HAP-1 (cell line): ENCODE measurements at regions not wholly inside any gene's neighbourhood (a gene's known extent, or its start where the extent isn't known, plus 50 kb on each side); places are given as distances from the start of the nearest gene placed in this dataset.

Experiments
- DNase-seq, 2 experiments: peaks; one replicate each; pipeline ENCODE4 v3.0.0-alpha.2; 2016 to 2020; ENCODE audit warnings: low spot score in 2 of 2
- H3K27me3 ChIP-seq: fragments of 250-450 bp; sonication (Bioruptor Pico); 2 replicates; pipeline ENCODE4 v1.5.1; 2020; ENCODE audit warnings: low read depth, mild to moderate bottlenecking, moderate library complexity
- H3K36me3 ChIP-seq: fragments of 250-450 bp; sonication (Bioruptor Pico); replicated peaks from 2 replicates; pipeline ENCODE4 v1.5.1; 2020; ENCODE audit warnings: mild to moderate bottlenecking
- H3K4me1 ChIP-seq: fragments of 250-450 bp; sonication (Bioruptor Pico); 2 replicates; pipeline ENCODE4 v1.5.1; 2020; ENCODE audit warnings: mild to moderate bottlenecking
- H3K4me3 ChIP-seq: fragments of 250-450 bp; sonication (Bioruptor Pico); 2 replicates; pipeline ENCODE4 v1.5.1; 2020; ENCODE audit warnings: mild to moderate bottlenecking, moderate library complexity
- H3K9me3 ChIP-seq: fragments of 250-450 bp; sonication (Bioruptor Pico); 2 replicates; pipeline ENCODE4 v1.5.1; 2020; ENCODE audit warnings: mild to moderate bottlenecking, moderate library complexity
- in situ Hi-C: fragments of 300-500 bp; cut with MboI; formaldehyde crosslinking; loops from 3 replicates; pipeline ENCODE4 v1.14.3; 2020; ENCODE audit warnings: low sequenced_read_pairs, inconsistent platforms, mixed read lengths

GRCh38 chr18:65423776-65424175 lies 327.0 kb upstream of the CDH7 start:
- Histone ChIP-seq H3K4me1 (no peaks in the 10 kb centered on the region), H3K27me3 (no peaks in the 10 kb centered on the region), H3K9me3 (no peaks in the 10 kb centered on the region), H3K4me3 (no peak overlapping the region), H3K36me3 (no peaks in the 10 kb centered on the region)
- DNase-seq: no peak
- in situ Hi-C loops: no loop called here

DNA sequence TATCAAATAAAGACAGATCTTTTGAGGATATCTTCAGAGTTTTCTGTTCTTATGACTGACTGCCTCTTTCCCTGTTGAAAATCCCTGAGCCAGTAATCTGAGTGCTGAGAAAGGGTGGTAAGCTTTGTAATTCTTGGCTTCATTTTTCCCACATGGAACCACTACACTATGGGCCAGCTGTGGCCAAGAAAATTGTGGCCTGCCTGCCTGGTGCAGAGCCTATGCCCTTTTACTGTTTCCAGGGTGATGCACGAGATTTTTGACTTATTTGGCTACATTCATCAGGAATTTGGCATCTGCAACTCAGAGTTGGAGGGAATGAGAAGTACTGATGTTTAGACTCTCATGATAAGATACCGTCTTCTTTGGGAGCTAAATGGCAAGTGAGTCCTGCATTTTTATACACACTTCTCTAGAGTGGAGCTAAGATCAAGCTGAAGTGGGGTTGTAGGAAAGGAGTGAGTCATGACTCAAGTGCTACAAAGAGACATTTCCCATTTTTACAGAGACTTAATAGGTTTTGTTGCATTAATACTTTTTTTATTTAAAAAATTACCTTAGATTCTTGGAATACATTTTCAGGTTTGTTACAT lies 328.2 kb upstream of the CDH7 start:
- in situ Hi-C loops: no loop called here
- no peak overlapping the region for H3K4me3 ChIP-seq
- no peaks in the 10 kb centered on the region for H3K9me3 ChIP-seq
- no peaks in the 10 kb centered on the region for H3K36me3 ChIP-seq
- DNase-seq: no peak
- no peaks in the 10 kb centered on the region for H3K4me1 ChIP-seq
- no peaks in the 10 kb centered on the region for H3K27me3 ChIP-seq

- Histone ChIP-seq H3K27me3 (no peaks in the 10 kb centered on the region), H3K4me3 (no peak overlapping the region), H3K9me3 (no peaks in the 10 kb centered on the region), H3K4me1 (no peaks in the 10 kb centered on the region), H3K36me3 (no peaks in the 10 kb centered on the region)
- in situ Hi-C loops: no loop called here
- peak in 1 of 2 experiments; percentile 24 for DNase-seq
Observed at GRCh38 chr18:65415098-65415497, 335.7 kb upstream of the CDH7 start.

DNA sequence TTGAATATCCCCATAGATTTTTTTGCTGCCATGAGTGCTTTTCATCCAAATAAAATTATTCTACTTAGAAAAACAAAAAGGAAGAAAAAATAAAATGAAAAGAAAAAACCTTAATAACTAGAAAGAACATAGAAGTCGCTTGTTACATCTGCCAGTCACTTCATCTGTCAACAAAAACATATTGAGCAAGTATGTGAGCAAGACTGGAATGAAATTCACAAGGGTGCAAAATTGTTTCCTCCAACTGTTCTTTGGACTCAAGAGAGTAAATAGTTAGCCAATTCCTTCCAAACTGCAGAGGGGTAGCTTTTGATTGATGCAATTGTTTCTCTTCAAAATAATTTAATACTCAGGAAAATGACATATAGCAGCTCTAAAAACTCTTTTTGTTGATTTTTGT lies 336.3 kb upstream of the CDH7 start:
- Histone ChIP-seq H3K36me3 (no peaks in the 10 kb centered on the region), H3K9me3 (no peaks in the 10 kb centered on the region), H3K27me3 (no peaks in the 10 kb centered on the region), H3K4me3 (no peak overlapping the region), H3K4me1 (no peaks in the 10 kb centered on the region)
- no peak for DNase-seq
- in situ Hi-C loops: no loop called here

DNA sequence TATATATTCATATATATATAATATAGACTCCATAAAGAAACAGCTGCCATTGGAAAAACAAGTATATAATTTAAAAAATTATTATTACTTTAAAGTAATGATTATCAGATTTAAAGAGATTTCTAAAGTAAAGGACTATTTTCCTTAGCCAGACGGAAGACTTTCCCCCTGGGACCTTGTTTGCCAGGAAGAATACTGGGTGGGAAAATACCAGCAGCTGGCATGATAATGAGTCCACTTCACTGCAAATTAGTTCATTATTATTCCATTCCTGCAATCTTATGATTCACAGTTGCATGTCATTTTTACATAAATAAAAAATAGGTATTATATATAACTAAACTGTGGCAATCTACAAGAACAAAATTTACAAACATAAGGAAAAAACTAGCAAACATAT lies 339.8 kb upstream of the CDH7 start:
- no peaks in the 10 kb centered on the region for H3K36me3 ChIP-seq
- no peaks in the 10 kb centered on the region for H3K4me1 ChIP-seq
- no peak for DNase-seq
- in situ Hi-C loops: no loop called here
- no peak overlapping the region for H3K4me3 ChIP-seq
- no peaks in the 10 kb centered on the region for H3K9me3 ChIP-seq
- H3K27me3 ChIP-seq: no peaks in the 10 kb centered on the region

DNA sequence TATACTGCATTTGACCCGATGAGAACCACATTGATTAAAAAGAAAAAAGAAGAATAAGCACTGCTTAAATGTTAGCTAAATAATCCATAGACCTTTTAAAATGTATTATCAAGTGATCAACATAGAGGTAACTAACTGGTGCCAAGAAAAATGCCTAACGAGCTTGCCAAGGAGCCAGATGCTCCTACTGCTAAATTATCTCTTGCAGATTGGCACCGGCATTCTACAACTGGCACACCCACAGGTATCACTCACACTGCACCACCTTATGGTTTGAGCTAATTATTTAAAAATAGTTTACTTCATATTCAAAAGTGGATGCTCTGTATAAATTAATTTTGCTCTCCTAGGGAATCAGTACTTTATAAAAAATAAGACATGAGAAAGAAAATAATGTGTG lies 341.6 kb upstream of the CDH7 start:
- no peaks in the 10 kb centered on the region for H3K9me3 ChIP-seq
- no peak overlapping the region for H3K4me3 ChIP-seq
- no peaks in the 10 kb centered on the region for H3K4me1 ChIP-seq
- no peaks in the 10 kb centered on the region for H3K36me3 ChIP-seq
- H3K27me3 ChIP-seq: no peaks in the 10 kb centered on the region
- DNase-seq: no peak
- in situ Hi-C loops: no loop called here

DNA sequence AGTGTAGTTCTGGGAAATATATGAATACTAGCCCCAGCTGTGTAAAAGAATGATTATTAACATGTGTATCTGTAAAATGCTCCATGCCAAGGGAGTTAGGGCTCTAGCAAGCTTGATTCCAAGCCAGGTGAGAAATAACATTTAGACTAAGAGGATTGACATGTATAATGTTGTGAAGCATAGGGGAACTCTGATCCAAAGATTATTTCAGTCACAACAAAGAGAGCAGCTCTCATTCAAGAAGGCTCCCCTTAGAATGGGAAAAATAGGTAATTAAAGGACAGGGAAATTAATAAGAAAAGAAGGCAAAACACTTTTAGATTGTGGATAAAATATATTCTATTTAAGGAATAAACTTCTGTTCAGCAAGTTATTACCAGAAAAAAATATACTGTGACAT lies 347.3 kb upstream of the CDH7 start:
- in situ Hi-C loops: no loop called here
- DNase-seq: no peak
- Histone ChIP-seq H3K36me3 (no peaks in the 10 kb centered on the region), H3K4me3 (no peak overlapping the region), H3K4me1 (no peaks in the 10 kb centered on the region), H3K27me3 (no peaks in the 10 kb centered on the region), H3K9me3 (no peaks in the 10 kb centered on the region)

GRCh38 chr18:65399091-65399490 lies 351.7 kb upstream of the CDH7 start:
- no peak for DNase-seq
- in situ Hi-C loops: no loop called here
- Histone ChIP-seq H3K36me3 (no peaks in the 10 kb centered on the region), H3K4me1 (no peaks in the 10 kb centered on the region), H3K4me3 (no peak overlapping the region), H3K27me3 (no peaks in the 10 kb centered on the region), H3K9me3 (no peaks in the 10 kb centered on the region)

DNA sequence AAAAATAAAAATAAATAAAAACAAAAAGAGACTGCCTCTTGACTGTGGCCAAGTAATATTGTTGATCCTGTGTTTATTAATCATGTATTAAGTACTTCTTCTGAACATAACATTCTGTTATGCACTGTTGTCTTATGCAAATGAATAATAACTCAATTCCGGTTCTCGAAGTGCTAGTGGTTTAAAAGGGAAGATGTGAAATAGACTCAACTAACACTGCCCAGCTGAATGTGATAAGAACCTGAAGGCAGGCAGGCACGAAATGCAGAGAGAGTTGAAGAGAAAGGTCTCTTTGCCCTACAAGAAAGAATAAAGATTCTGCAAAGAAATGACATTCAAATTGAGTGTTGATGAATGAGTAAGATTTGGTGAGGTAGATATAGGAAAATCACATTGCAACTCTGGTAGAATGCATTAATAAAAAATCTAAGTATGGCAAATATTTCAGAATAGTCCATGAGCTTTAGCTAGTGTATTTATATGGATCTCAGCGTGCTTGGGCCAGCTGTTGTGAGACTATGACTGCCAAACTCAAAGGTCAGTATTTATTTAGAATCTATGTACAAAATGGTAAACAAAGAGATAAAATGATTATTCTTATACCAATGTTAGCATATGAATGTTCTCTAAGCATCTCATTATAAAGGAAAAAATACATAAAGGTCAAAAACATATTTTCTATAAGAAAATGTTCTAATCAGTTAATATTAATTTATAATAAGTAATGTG lies 352.3 kb upstream of the CDH7 start:
- no peak for DNase-seq
- in situ Hi-C loops: no loop called here
- H3K27me3 ChIP-seq: no peaks in the 10 kb centered on the region
- no peaks in the 10 kb centered on the region for H3K4me1 ChIP-seq
- H3K4me3 ChIP-seq: no peak overlapping the region
- H3K9me3 ChIP-seq: no peaks in the 10 kb centered on the region
- H3K36me3 ChIP-seq: no peaks in the 10 kb centered on the region

- Histone ChIP-seq H3K4me3 (no peak overlapping the region), H3K4me1 (no peaks in the 10 kb centered on the region), H3K9me3 (no peaks in the 10 kb centered on the region), H3K36me3 (no peaks in the 10 kb centered on the region), H3K27me3 (no peaks in the 10 kb centered on the region)
- no peak for DNase-seq
- in situ Hi-C loops: no loop called here
Observed at GRCh38 chr18:65380986-65381385, 369.8 kb upstream of the CDH7 start.

GRCh38 chr18:65380571-65380970 lies 370.2 kb upstream of the CDH7 start:
- Histone ChIP-seq H3K4me1 (no peaks in the 10 kb centered on the region), H3K9me3 (no peaks in the 10 kb centered on the region), H3K4me3 (no peak overlapping the region), H3K27me3 (no peaks in the 10 kb centered on the region), H3K36me3 (no peaks in the 10 kb centered on the region)
- DNase-seq: no peak
- in situ Hi-C loops: no loop called here

DNA sequence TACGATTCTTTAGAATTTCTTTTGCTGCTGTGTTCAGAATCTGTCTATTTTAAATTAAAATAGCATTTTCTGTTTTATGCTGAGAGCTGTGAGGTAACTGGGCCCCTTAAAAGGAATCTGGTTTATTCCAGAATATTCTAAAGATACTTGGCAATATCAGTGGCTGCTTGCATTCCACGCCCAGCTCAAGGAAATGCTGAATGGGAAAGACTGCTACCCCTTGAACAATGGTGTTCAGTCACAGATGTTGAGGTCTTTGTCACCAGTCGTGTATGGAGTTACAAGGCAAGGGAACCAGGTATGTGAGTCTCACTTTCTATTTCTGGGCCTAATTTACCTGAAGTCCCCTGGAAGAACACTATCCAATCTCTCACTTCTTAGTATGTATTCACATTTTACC lies 377.9 kb upstream of the CDH7 start:
- DNase-seq: no peak
- H3K4me1 ChIP-seq: no peaks in the 10 kb centered on the region; the same call in 1 of the 2 replicates
- H3K4me3 ChIP-seq: no peak overlapping the region
- no peaks in the 10 kb centered on the region for H3K27me3 ChIP-seq
- in situ Hi-C loops: no loop called here
- no peaks in the 10 kb centered on the region for H3K9me3 ChIP-seq
- H3K36me3 ChIP-seq: no peaks in the 10 kb centered on the region

GRCh38 chr18:65365245-65365980 lies 385.4 kb upstream of the CDH7 start:
- no peaks in the 10 kb centered on the region for H3K9me3 ChIP-seq
- peak; percentile 22 to 88 for DNase-seq
- no peak overlapping the region for H3K4me3 ChIP-seq
- in situ Hi-C loops: no loop called here
- H3K36me3 ChIP-seq: no peaks in the 10 kb centered on the region
- H3K27me3 ChIP-seq: no peaks in the 10 kb centered on the region
- H3K4me1 ChIP-seq: peaks cover 6% of the 10 kb centered on the region

GRCh38 chr18:65363911-65364632 lies 386.7 kb upstream of the CDH7 start:
- no peak overlapping the region for H3K4me3 ChIP-seq
- H3K36me3 ChIP-seq: no peaks in the 10 kb centered on the region
- no peaks in the 10 kb centered on the region for H3K9me3 ChIP-seq
- H3K4me1 ChIP-seq: peaks cover 6% of the 10 kb centered on the region
- H3K27me3 ChIP-seq: no peaks in the 10 kb centered on the region
- in situ Hi-C loops: no loop called here
- DNase-seq: no peak
